Inferior parietal cortex (tissue), 1 donor: ENCODE measurements at regions not wholly inside any gene's neighbourhood (a gene's known extent, or its start where the extent isn't known, plus 50 kb on each side); places are given as distances from the start of the nearest gene placed in this dataset.
A peak's percentile ranks its signal among the peaks of the same experiment; 100 is the strongest.

ENCODE experiments used
- DNase-seq: peaks from one replicate; pipeline ENCODE4 v3.0.0-alpha.2; 2016; ENCODE audit errors: extremely low spot score

GRCh38 chr1:71267220-71267619 is 186.4 kb upstream of the ZRANB2 start:
- DNase-seq = no peak

- DNase-seq = no peak
Observed at GRCh38 chr1:71264039-71264438, 183.2 kb upstream of the ZRANB2 start.

GRCh38 chr1:71262970-71263369 is 182.1 kb upstream of the ZRANB2 start:
- no peak for DNase-seq

- no peak for DNase-seq
Observed at GRCh38 chr1:71252900-71253299, 172.1 kb upstream of the ZRANB2 start.

- no peak for DNase-seq
Observed at GRCh38 chr1:71245246-71245645, 164.4 kb upstream of the ZRANB2 start.

- DNase-seq = no peak
Observed at GRCh38 chr1:71242239-71242638, 161.4 kb upstream of the ZRANB2 start.

- DNase-seq = no peak
Observed at GRCh38 chr1:71240656-71241055, 159.8 kb upstream of the ZRANB2 start.

GRCh38 chr1:71236503-71236902 is 155.7 kb upstream of the ZRANB2 start:
- DNase-seq = no peak

- no peak for DNase-seq
Observed at GRCh38 chr1:71233645-71234044, 152.8 kb upstream of the ZRANB2 start.

- DNase-seq = no peak
Observed at GRCh38 chr1:71232786-71233185, 152.0 kb upstream of the ZRANB2 start.

GRCh38 chr1:71232166-71232763 is 151.4 kb upstream of the ZRANB2 start:
- DNase-seq = no peak

- no peak for DNase-seq
Observed at GRCh38 chr1:71231751-71232150, 150.9 kb upstream of the ZRANB2 start.

GRCh38 chr1:71228742-71229365 is 148.0 kb upstream of the ZRANB2 start:
- no peak for DNase-seq

- DNase-seq = peak; percentile 54
Observed at GRCh38 chr1:71228241-71228640, 147.4 kb upstream of the ZRANB2 start.

GRCh38 chr1:71224741-71225377 is 144.0 kb upstream of the ZRANB2 start:
- DNase-seq = peak; percentile 58

- DNase-seq = peak; percentile 40
Observed at GRCh38 chr1:71223641-71224340, 143.0 kb upstream of the ZRANB2 start.

GRCh38 chr1:71222668-71223067 is 141.8 kb upstream of the ZRANB2 start:
- DNase-seq = no peak

GRCh38 chr1:71210718-71211117 is 129.9 kb upstream of the ZRANB2 start:
- DNase-seq = no peak

GRCh38 chr1:71203241-71203640 is 122.4 kb upstream of the ZRANB2 start:
- peak; percentile 22 for DNase-seq

GRCh38 chr1:71200503-71200902 is 119.7 kb upstream of the ZRANB2 start:
- no peak for DNase-seq

GRCh38 chr1:71196685-71197084 is 115.8 kb upstream of the ZRANB2 start:
- DNase-seq = peak; percentile 62

GRCh38 chr1:71193153-71193552 is 112.3 kb upstream of the ZRANB2 start:
- peak; percentile 64 for DNase-seq

GRCh38 chr1:71191520-71191919 is 110.7 kb upstream of the ZRANB2 start:
- DNase-seq = no peak
